Mesothelial cell of epicardium (in vitro differentiated cells): ENCODE measurements at regions not wholly inside any gene's neighbourhood (a gene's known extent, or its start where the extent isn't known, plus 50 kb on each side); places are given as distances from the start of the nearest gene placed in this dataset.

Experiments
- DNase-seq, 2 experiments: peaks; one replicate each; pipeline ENCODE4 v3.0.0; 2021; ENCODE audit warnings: low spot score in 2 of 2; ENCODE audit not compliant: unreplicated experiment in 2 of 2
- H3K27ac Mint-ChIP-seq: 2 replicates; pipeline ENCODE4 v1.8.0; 2021; ENCODE audit warnings: mixed read lengths
- H3K27me3 Mint-ChIP-seq: 2 replicates; pipeline ENCODE4 v1.8.0; 2021; ENCODE audit warnings: low read depth, mixed read lengths
- H3K36me3 Mint-ChIP-seq: 2 replicates; pipeline ENCODE4 v1.8.0; 2021; ENCODE audit warnings: mixed read lengths
- H3K4me1 Mint-ChIP-seq: 2 replicates; pipeline ENCODE4 v1.8.0; 2021; ENCODE audit warnings: mixed read lengths
- H3K4me3 Mint-ChIP-seq: 2 replicates; pipeline ENCODE4 v1.8.0; 2021; ENCODE audit warnings: mild to moderate bottlenecking, moderate library complexity, mixed read lengths
- H3K9me3 Mint-ChIP-seq: 2 replicates; pipeline ENCODE4 v1.8.0; 2021; ENCODE audit warnings: mixed read lengths
- TF ChIP-seq, protein P1 (sequence below): fragments of 200-600 bp; sonication (generic); IDR thresholded peaks from one replicate; pipeline ENCODE4 v1.5.0; 2021; ENCODE audit warnings: antibody characterized with exemption; ENCODE audit not compliant: unreplicated experiment

DNA sequence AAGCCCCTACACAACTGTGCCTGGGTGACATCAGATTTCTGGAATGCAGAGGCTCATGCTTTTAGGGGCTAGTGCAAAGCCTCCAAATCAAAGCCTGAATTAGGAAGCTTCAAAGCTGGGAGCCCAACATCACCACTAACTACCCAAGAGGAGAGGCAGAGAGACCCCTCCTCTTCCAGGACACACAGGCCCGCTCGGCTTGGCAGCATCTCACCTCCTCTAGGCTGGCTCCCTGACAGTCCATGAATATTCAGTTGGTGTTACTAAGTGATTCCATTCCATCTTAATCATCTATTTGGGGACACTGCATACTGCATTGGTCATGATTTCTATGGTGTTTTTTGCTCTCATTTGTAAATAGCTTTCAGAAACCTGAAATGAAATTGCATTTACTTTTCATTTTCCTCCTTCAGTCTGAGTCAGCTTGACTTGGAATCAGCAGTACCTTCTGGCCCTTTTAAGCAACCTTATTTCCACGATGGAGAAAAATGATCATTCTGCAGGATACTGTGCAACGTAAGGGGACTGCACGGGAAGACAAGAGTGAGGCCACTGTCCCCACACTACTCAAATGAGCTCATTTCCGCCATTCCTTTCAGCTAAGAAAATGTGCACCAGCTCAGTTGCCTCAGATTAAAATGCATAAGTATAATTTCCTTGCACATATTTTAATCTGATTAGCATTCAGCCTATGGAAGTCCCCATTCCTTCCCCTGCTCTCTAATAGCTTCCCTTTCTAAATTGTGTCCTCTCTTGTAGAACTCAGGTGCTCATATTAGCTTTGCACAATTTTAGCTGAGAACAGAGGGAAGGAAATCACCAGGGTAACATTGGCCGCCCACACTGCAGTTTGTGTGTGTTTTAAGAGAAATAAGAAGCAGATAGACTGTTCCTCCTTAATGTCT lies 219.9 kb downstream of the RFC3 start:
- Mint-ChIP-seq H3K36me3 (peaks cover 6% of the 10 kb centered on the region), H3K9me3 (peaks cover 16% of the 10 kb centered on the region), H3K27me3 (no peaks in the 10 kb centered on the region), H3K27ac (no peak overlapping the region), H3K4me3 (no peak overlapping the region), H3K4me1 (peaks cover 6% of the 10 kb centered on the region)
- DNase-seq, result no peak
- TF ChIP-seq, protein P1, sequence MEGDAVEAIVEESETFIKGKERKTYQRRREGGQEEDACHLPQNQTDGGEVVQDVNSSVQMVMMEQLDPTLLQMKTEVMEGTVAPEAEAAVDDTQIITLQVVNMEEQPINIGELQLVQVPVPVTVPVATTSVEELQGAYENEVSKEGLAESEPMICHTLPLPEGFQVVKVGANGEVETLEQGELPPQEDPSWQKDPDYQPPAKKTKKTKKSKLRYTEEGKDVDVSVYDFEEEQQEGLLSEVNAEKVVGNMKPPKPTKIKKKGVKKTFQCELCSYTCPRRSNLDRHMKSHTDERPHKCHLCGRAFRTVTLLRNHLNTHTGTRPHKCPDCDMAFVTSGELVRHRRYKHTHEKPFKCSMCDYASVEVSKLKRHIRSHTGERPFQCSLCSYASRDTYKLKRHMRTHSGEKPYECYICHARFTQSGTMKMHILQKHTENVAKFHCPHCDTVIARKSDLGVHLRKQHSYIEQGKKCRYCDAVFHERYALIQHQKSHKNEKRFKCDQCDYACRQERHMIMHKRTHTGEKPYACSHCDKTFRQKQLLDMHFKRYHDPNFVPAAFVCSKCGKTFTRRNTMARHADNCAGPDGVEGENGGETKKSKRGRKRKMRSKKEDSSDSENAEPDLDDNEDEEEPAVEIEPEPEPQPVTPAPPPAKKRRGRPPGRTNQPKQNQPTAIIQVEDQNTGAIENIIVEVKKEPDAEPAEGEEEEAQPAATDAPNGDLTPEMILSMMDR, result no peak

DNA sequence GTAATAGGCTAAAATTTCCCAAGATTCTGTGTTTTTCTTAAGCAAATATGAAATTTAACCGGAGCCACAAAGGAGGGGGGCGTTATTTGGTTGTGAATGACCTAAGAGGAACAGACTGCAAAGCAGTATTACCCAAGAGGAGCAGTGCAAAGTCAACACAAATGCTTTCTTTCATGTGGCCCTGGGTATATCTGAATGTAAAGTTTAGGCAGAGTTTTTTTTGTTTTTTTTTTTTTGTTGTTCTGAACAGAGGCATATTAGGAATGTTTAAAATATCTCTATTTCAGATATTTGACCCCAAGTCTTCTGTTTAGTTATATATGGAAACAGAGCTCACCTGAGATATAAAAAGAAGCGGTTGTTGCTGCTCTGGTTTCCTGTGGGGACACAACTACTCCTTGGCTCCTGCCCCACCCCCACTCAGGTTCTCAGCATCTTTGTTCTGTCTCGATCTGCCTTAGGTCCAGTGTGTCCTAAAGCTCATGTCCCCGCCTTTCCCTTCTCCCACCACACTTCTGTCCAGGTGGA lies 220.7 kb downstream of the RFC3 start:
- Mint-ChIP-seq H3K4me3 (no peak overlapping the region), H3K36me3 (peaks cover 7% of the 10 kb centered on the region), H3K4me1 (peaks cover 6% of the 10 kb centered on the region), H3K9me3 (peaks cover 18% of the 10 kb centered on the region), H3K27ac (no peak overlapping the region), H3K27me3 (no peaks in the 10 kb centered on the region)
- TF ChIP-seq, protein P1, result no peak
- DNase-seq, result no peak

DNA sequence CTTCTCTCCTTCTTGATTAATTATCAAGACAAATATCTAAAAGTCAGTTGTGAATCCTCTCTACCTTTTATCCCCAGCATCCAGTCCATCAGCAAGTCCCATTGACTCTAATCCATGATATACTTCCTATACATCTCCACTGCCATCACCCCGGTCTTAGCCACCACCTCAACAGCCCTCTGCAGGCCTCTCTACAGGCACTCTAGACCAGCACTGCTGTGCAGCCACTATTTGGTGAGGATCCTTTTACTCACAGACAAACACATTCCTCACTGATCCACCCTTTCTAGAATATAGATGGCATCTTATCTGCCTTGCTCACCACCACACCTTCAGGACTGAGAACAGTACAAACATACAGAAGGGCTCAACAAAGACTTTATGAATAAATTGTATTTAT lies 221.7 kb downstream of the RFC3 start:
- peaks cover 8% of the 10 kb centered on the region for H3K4me1 Mint-ChIP-seq
- H3K4me3 Mint-ChIP-seq, result no peak overlapping the region
- DNase-seq, result no peak
- H3K27me3 Mint-ChIP-seq, result no peaks in the 10 kb centered on the region
- H3K27ac Mint-ChIP-seq, result no peak overlapping the region
- peaks cover 17% of the 10 kb centered on the region for H3K9me3 Mint-ChIP-seq
- TF ChIP-seq, protein P1, result no peak
- peaks cover 7% of the 10 kb centered on the region for H3K36me3 Mint-ChIP-seq

DNA sequence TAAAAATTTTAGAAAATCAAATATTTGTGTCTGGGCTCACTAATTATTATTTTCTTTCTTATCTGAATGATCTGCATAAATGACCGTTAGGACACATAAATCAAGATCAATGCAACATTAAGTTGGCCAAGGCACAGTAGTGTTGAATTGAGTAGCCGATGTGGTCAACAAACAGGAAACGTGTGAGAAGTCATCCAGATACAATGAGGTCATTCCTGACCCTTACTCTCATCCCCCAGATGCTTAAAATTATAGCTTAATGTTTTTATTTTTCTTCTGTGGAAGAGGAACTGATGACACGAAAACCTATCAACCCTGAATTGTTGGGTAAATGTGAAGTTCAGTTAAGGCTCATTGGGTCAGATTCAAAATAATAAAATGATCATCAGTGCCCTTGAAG lies 222.9 kb downstream of the RFC3 start:
- DNase-seq, result no peak
- Mint-ChIP-seq H3K4me3 (no peak overlapping the region), H3K4me1 (peaks cover 8% of the 10 kb centered on the region), H3K36me3 (peaks cover 4% of the 10 kb centered on the region), H3K9me3 (peaks cover 9% of the 10 kb centered on the region), H3K27ac (no peak overlapping the region), H3K27me3 (no peaks in the 10 kb centered on the region)
- TF ChIP-seq, protein P1, result no peak

DNA sequence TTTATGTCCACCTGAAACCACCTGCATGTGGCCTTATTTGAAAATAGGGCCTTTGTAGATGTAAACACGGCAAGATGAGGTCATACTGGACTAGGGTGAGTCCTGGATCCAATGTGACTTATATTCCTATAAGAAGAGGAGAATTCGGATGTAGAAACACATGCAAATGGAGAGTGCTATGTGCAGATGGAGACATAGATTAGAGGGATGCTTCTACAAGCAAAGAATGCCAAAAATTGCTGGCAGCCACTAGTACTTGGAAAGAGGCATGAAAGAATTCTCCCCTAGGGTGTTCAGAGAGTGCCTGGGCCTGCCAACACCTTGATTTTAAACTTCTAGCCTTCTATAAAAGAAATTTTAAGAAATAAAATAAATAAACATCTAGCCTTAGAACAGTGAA lies 226.1 kb downstream of the RFC3 start:
- Mint-ChIP-seq H3K27ac (no peak overlapping the region), H3K4me3 (no peak overlapping the region), H3K9me3 (peaks cover 14% of the 10 kb centered on the region), H3K36me3 (peaks cover 2% of the 10 kb centered on the region), H3K4me1 (peaks cover 2% of the 10 kb centered on the region), H3K27me3 (no peaks in the 10 kb centered on the region)
- TF ChIP-seq, protein P1, result no peak
- no peak for DNase-seq
